GM10266 (cell line): ENCODE measurements at regions not wholly inside any gene's neighbourhood (a gene's known extent, or its start where the extent isn't known, plus 50 kb on each side); places are given as distances from the start of the nearest gene placed in this dataset.

Experiments
- DNase-seq: peaks from one replicate; pipeline ENCODE4 v3.0.0; 2012; ENCODE audit errors: extremely low spot score
- TF ChIP-seq, protein P1 (sequence below): IDR thresholded peaks from 2 replicates; pipeline ENCODE4 v1.5.1; 2012; ENCODE audit warnings: mild to moderate bottlenecking, low read depth; ENCODE audit not compliant: control insufficient read depth, insufficient read depth; ENCODE audit errors: missing control alignments

DNA sequence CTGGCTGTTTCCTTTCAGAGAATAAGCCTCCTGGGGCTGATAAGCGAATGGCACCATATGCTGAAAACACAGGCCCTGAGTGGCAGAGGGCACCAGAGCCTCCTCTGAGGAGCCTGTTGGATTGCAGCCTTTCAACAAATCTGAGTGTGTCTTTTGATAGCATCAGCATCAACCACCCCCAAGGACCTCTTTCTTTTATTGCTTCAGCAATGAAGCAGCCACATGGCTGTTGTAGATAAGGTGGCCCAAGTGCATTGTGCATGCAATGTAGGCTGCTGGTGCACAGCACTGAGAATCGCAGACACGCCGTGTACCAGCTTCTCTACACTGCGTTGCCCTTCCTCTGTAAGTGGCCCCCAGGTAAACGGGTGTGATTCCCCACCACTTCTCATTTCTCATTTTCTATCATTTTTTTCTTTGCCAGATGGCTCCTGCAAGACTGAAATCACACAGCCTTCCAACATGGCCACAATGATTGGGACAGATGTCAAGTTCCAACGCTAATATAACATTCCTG is 191.7 kb downstream of the DAD1 start:
- no peak for DNase-seq

DNA sequence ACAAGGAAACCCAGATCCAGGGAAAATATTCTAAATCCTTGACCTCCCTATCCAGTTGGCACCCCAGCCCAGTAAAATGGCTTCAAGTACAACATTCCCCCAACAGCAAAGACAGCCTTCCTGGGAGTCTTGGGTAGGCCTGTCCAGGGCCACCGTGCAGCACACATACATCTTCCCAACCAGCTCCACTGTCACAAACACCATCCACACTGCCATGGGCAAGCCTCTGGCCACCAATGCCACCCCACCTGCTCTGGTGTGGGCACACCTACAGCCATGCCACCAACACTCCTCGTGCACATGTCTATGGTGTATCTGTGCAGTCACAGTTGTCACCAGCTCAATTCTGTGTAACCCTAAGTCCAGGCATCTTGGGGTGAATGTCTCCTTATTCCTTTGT is 193.2 kb downstream of the DAD1 start:
- DNase-seq = no peak
- TF ChIP-seq, protein P1, sequence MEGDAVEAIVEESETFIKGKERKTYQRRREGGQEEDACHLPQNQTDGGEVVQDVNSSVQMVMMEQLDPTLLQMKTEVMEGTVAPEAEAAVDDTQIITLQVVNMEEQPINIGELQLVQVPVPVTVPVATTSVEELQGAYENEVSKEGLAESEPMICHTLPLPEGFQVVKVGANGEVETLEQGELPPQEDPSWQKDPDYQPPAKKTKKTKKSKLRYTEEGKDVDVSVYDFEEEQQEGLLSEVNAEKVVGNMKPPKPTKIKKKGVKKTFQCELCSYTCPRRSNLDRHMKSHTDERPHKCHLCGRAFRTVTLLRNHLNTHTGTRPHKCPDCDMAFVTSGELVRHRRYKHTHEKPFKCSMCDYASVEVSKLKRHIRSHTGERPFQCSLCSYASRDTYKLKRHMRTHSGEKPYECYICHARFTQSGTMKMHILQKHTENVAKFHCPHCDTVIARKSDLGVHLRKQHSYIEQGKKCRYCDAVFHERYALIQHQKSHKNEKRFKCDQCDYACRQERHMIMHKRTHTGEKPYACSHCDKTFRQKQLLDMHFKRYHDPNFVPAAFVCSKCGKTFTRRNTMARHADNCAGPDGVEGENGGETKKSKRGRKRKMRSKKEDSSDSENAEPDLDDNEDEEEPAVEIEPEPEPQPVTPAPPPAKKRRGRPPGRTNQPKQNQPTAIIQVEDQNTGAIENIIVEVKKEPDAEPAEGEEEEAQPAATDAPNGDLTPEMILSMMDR = no peak

More for the DNA sequence above, 191.7 kb downstream of the DAD1 start:
- TF ChIP-seq, protein P1 = no peak

DNA sequence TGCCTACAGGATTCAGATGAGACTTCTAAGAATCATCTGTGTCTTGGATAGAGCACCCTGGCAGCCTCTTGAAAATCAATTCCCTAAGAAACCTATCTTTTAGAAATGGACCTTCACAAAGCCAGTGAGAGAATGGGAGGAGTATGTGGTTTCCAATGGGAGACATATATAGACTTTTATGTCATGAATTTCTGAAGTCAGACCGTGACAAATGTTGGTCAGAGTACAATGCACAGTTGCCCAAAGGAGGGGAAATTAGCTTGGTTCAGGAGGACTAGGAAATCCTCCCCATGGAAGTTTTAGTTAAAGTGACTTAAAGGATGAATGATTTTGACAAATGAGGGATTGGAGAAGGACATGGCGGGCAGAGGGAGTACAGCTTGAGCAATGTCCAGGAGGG is 194.4 kb downstream of the DAD1 start:
- no peak for DNase-seq
- TF ChIP-seq, protein P1 = no peak

GRCh38 chr14:22393796-22394195 is 195.2 kb downstream of the DAD1 start:
- DNase-seq = no peak
- TF ChIP-seq, protein P1 = no peak

DNA sequence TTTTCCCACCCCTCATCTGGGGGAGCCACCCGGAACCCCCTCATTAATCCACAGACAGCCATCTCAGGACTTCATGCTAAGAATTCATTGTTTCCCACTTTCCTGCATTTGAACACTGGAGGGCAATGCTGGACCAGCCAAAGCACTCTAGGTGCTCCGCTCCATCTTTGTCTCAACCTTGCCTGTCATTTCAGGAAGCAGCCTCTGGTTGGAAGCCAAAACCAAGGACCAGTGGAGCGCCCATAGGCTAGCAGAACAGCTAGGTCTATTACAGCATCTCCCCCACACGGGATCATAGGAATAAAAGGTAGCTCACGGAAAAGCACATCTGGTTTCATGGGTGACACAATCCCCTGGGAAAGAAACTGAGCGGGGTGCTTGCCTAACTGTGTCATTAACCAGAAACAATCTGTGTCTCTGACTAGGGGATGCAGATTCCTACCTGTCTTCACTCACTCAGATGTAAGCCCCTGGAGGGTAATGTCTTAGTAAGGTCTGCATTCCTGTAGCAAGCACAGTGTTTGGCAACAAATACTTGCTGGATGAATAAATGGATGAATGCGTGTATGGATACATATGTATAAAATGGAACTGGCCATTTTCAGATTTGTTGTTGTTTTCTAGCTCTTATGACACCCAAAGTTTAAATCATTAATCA is 197.0 kb downstream of the DAD1 start:
- DNase-seq = peak; percentile 63
- TF ChIP-seq, protein P1 = peak; percentile 79

DNA sequence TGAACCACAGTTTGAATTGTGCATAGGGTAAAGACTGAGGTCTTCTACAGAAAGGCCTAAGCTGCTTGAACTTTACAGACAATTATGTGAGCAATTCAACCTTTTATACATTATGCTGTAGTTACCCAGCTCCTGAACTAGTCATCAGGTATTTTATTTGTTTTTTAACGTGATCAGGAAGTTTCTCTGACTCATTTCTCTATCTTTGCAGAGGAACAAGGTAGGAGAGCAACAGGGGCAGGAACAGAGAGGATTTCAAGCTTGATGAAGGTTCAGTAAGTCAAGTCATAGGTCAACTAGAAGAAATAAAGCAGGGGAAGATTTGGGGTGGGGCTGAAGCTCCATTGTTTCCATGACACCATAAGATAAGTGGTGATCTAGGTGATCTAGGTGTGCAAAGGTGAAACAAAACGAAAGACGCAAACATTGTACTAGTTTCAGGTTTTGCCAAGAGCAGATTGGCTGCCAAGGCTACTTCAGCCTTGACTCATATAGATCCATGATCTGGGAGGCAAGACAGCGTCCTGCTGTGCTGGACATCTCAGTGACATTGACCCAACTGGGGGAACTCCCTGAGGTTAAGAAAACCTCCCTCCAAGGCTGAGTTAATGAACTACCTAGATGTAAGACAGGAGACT is 198.1 kb downstream of the DAD1 start:
- no peak for DNase-seq
- TF ChIP-seq, protein P1 = no peak

DNA sequence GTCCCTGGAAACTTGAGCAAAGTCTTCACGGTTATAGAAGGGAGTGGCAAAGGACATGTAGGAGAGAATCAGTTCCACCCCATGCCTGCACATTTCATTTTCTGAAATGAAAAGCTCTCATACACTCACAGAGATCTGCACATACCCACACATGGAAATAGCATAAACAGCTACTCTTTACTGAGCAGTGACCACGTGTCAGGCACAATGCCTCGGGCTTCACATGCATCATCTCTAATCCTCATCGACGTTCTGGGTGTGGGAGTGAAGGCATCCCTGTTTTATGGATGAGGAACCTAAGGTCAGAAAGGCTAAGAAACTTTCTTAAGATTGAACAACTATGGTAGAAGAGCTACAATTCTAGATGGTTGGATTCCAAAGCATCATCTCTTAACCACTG is 198.8 kb downstream of the DAD1 start:
- no peak for DNase-seq
- TF ChIP-seq, protein P1 = no peak
